SK-N-SH (cell line): ENCODE measurements at regions not wholly inside any gene's neighbourhood (a gene's known extent, or its start where the extent isn't known, plus 50 kb on each side); places are given as distances from the start of the nearest gene placed in this dataset.

Experiments
- CTCF ChIA-PET: fragments of 300-600, 350-600 bp; formaldehyde crosslinking; extraction: SDS; loops from one replicate; lab custom pipeline; 2021; lab: Yijun Ruan, JAX
- POLR2A ChIA-PET: fragments of 350-600 bp; sonication (Branson Sonifier 250); formaldehyde crosslinking; extraction: SDS; loops from one replicate; lab custom pipeline; 2020; ENCODE audit warnings: antibody characterized with exemption, inconsistent platforms; lab: Yijun Ruan, JAX
- DNase-seq: peaks from one replicate; pipeline ENCODE4 v3.0.0; 2012
- H2AFZ ChIP-seq: fragments of 200-600 bp; sonication (generic); 2 replicates; pipeline ENCODE4 v1.8.1; 2016; ENCODE audit warnings: antibody characterized with exemption, mild to moderate bottlenecking, low read depth
- H3F3A ChIP-seq: fragments of 200-600 bp; sonication (generic); replicated peaks from 2 replicates; pipeline ENCODE3; 2016; ENCODE audit warnings: antibody characterized with exemption, mild to moderate bottlenecking; ENCODE audit not compliant: insufficient read depth
- H3K27ac ChIP-seq, 2 experiments: fragments of 200-500 bp in 1 of 2; fragments of 200-600 bp in 1 of 2; sonication (Bioruptor generic) in 1 of 2; sonication (generic), shearing (Covaris generic) in 1 of 2; 2 replicates each; pipeline versions ENCODE4 v1.5.1 to v1.6.1; 2014 to 2016; ENCODE audit warnings: low read depth in 2 of 2, inconsistent platforms in 1 of 2, low read length in 1 of 2, mild to moderate bottlenecking in 1 of 2, mixed read lengths in 1 of 2
- H3K27me3 ChIP-seq: fragments of 200-600 bp; sonication (generic), shearing (Covaris generic); 2 replicates; pipeline ENCODE4 v1.6.1; 2016; ENCODE audit warnings: mixed run types; ENCODE audit not compliant: insufficient read depth
- H3K36me3 ChIP-seq, 2 experiments: fragments of 200-500 bp in 1 of 2; fragments of 200-600 bp in 1 of 2; sonication (Bioruptor generic) in 1 of 2; sonication (generic) in 1 of 2; replicated peaks in 1 of 2; 2 replicates each; pipeline versions ENCODE3 to v1.5.1; 2014 to 2016; ENCODE audit warnings: low read length in 1 of 2, mild to moderate bottlenecking in 1 of 2; ENCODE audit not compliant: insufficient read depth in 2 of 2, control insufficient read depth in 1 of 2
- H3K4me1 ChIP-seq, 2 experiments: fragments of 200-500 bp in 1 of 2; fragments of 200-600 bp in 1 of 2; sonication (Bioruptor generic) in 1 of 2; sonication (generic), shearing (Covaris generic) in 1 of 2; 2 replicates each; pipeline versions ENCODE4 v1.5.1 to v1.6.1; 2014 to 2016; ENCODE audit warnings: low read depth in 1 of 2, low read length in 1 of 2, mixed run types in 1 of 2; ENCODE audit not compliant: insufficient read depth in 2 of 2, control insufficient read depth in 1 of 2
- H3K4me2 ChIP-seq: fragments of 200-600 bp; sonication (generic), shearing (Covaris generic); 2 replicates; pipeline ENCODE4 v1.6.1; 2017; ENCODE audit warnings: mixed run types
- H3K4me3 ChIP-seq, 2 experiments: fragments of 200-500 bp in 1 of 2; fragments of 200-600 bp in 1 of 2; sonication (Bioruptor generic) in 1 of 2; sonication (generic), shearing (Covaris generic) in 1 of 2; 2 replicates each; pipeline versions ENCODE4 v1.5.1 to v1.8.1; 2014 to 2016; ENCODE audit warnings: low read depth in 2 of 2, inconsistent platforms in 1 of 2, low read length in 1 of 2, mild to moderate bottlenecking in 1 of 2, mixed read lengths in 1 of 2, moderate library complexity in 1 of 2
- H3K79me2 ChIP-seq: fragments of 200-600 bp; sonication (generic); 2 replicates; pipeline ENCODE4 v1.8.1; 2017; ENCODE audit warnings: mild to moderate bottlenecking; ENCODE audit not compliant: insufficient read depth
- H3K9ac ChIP-seq: fragments of 200-600 bp; sonication (generic); 2 replicates; pipeline ENCODE4 v1.6.1; 2017; ENCODE audit warnings: mixed run types
- H3K9me2 ChIP-seq: fragments of 200-600 bp; sonication (generic); 2 replicates; pipeline ENCODE4 v1.6.1; 2017; ENCODE audit warnings: mixed run types
- H3K9me3 ChIP-seq: fragments of 200-600 bp; sonication (generic); 2 replicates; pipeline ENCODE4 v1.6.1; 2017; ENCODE audit warnings: mixed run types, mild to moderate bottlenecking, moderate library complexity
- H4K20me1 ChIP-seq: fragments of 200-600 bp; sonication (generic); 2 replicates; pipeline ENCODE4 v1.6.1; 2017; ENCODE audit warnings: mild to moderate bottlenecking, mixed run types; ENCODE audit not compliant: insufficient read depth
- MAX ChIP-seq: IDR thresholded peaks from 2 replicates; pipeline ENCODE4 v1.4.0; 2012; ENCODE audit warnings: low read depth
- USF1 ChIP-seq: IDR thresholded peaks from 2 replicates; pipeline ENCODE4 v1.4.0; 2012; ENCODE audit warnings: low read depth, borderline replicate concordance
- whole genome bisulfite sequencing: methylation state at CpG from one replicate; pipeline ENCODE4 v1.1.6; 2017; ENCODE audit warnings: low lambda C conversion rate; 5-methylcytosine and 5-hydroxymethylcytosine counted together

GRCh38 chr2:126846241-126846640 is 52.4 kb upstream of the TEX51 start:
- TF ChIP-seq MAX (no peak), USF1 (no peak)
- H3F3A ChIP-seq = no peaks in the 10 kb centered on the region
- no peak overlapping the region for H3K27ac ChIP-seq
- no peaks in the 10 kb centered on the region for H4K20me1 ChIP-seq
- H3K4me2 ChIP-seq = no peak overlapping the region
- ChIA-PET CTCF (interaction anchor here (1.1 to 1.6 kb wide), 2 partner anchors 9 to 126 kb away, joined by 3 to 5 read pairs; no protein-coding TSS in a partner anchor), POLR2A (no interaction called here)
- H3K9me3 ChIP-seq = no peaks in the 10 kb centered on the region
- H3K27me3 ChIP-seq = no peaks in the 10 kb centered on the region
- H3K9ac ChIP-seq = no peak overlapping the region
- H3K4me1 ChIP-seq = no peaks in the 10 kb centered on the region
- no peak overlapping the region for H2AFZ ChIP-seq
- no peaks in the 10 kb centered on the region for H3K9me2 ChIP-seq
- no peaks in the 10 kb centered on the region for H3K36me3 ChIP-seq
- H3K79me2 ChIP-seq = no peaks in the 10 kb centered on the region
- no peak overlapping the region for H3K4me3 ChIP-seq
- no peak for DNase-seq
- 63% methylated on average over 4 of the region's 4 CpGs for WGBS
